ENCODE measurements at regions not wholly inside any gene's neighbourhood (a gene's known extent, or its start where the extent isn't known, plus 50 kb on each side); places are given as distances from the start of the nearest gene placed in this dataset.
A peak's percentile ranks its signal among the peaks of the same experiment; 100 is the strongest.

DNA sequence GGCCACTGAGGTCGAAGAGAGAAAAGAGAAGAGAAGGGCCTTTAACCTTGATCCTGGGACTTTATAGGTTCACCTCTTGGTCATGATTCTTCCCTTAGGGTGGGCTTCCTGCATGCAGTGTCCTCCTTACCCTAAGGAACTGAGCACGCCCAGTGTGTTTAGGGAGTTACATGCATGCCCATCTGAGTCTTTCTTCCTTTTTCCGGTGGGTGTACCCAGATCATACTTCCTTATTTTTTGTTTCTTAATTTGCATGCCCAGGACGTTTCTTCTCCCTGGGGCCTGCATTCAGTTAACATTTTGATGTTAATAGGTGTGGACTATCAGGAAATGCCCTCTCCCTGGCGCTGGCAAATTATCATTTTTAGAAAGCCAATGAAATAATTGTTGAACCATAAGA is 91.5 kb downstream of the HTR1B start:
- intact Hi-C loops (cut with DNase I; ENCODE audit: low total_unique reads) = no loop called here
- H3K4me3 ChIP-seq = no peak overlapping the region
- no peaks in the 10 kb centered on the region for H3K27me3 ChIP-seq
- no peaks in the 10 kb centered on the region for H3K9me3 ChIP-seq
- H3K4me1 ChIP-seq = no peaks in the 10 kb centered on the region
- TF ChIP-seq, protein P1, sequence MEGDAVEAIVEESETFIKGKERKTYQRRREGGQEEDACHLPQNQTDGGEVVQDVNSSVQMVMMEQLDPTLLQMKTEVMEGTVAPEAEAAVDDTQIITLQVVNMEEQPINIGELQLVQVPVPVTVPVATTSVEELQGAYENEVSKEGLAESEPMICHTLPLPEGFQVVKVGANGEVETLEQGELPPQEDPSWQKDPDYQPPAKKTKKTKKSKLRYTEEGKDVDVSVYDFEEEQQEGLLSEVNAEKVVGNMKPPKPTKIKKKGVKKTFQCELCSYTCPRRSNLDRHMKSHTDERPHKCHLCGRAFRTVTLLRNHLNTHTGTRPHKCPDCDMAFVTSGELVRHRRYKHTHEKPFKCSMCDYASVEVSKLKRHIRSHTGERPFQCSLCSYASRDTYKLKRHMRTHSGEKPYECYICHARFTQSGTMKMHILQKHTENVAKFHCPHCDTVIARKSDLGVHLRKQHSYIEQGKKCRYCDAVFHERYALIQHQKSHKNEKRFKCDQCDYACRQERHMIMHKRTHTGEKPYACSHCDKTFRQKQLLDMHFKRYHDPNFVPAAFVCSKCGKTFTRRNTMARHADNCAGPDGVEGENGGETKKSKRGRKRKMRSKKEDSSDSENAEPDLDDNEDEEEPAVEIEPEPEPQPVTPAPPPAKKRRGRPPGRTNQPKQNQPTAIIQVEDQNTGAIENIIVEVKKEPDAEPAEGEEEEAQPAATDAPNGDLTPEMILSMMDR (IDR thresholded peaks at IDR 0.05 in 4 of 5, conservative IDR thresholded peaks at IDR 0.05 in 1 of 5) = no peak
- no peak for TF ChIP-seq POLR2A (IDR thresholded peaks at IDR 0.05)
- H3K27ac ChIP-seq = no peak overlapping the region
- H3K36me3 ChIP-seq = no peaks in the 10 kb centered on the region
- DNase-seq (no peak), ATAC-seq (no peak)
- in situ Hi-C loops (cut with MboI; ENCODE audit: low sequenced_read_pairs in 4 of 4) = no loop called here

DNA sequence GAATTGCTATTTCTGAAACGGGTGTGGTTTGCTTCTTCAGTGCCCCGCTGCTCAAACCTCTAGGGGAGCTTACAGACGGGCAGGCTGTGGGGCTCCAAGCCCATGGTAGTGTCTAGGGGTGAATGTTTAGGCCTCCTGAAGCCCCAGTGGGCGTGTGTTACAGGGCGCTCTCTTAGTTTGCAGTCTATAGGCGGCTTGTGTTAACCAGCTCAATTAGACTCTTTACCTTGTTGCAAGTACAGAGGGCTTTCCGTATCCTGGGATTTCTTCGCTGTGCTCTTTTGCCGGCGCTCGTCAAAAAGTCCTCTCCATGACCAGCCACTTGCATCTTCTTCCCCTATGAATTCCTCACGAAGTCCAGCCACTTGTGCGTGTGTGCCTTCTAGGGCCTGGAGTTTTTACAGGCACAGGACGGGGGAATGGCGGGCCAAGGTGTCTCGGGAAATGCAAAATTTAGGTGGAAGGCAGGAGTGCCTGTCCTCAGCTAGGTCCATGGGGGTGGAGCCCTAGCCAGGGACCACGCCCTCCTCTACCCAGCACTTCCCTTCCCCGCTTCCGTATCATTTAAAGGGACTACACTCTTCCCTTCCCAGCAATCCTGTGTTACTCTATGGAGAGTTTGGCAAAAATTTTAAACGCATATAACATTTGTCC is 94.5 kb downstream of the HTR1B start:
- H3K4me3 ChIP-seq = peak overlapping the region; percentile 16 to 48 (median 24)
- no peak overlapping the region for H3K27ac ChIP-seq
- H3K36me3 ChIP-seq = no peaks in the 10 kb centered on the region
- intact Hi-C loops (cut with DNase I; ENCODE audit: low total_unique reads) (no loop called here), in situ Hi-C loops (cut with MboI; ENCODE audit: low sequenced_read_pairs in 4 of 4) (no loop called here)
- H3K27me3 ChIP-seq = no peaks in the 10 kb centered on the region
- H3K4me1 ChIP-seq = no peaks in the 10 kb centered on the region
- no peak for DNase-seq
- ATAC-seq = no peak
- H3K9me3 ChIP-seq = no peaks in the 10 kb centered on the region
- TF ChIP-seq, protein P1 (IDR thresholded peaks at IDR 0.05 in 4 of 5, conservative IDR thresholded peaks at IDR 0.05 in 1 of 5) = no peak
- TF ChIP-seq POLR2A (IDR thresholded peaks at IDR 0.05) = no peak

DNA sequence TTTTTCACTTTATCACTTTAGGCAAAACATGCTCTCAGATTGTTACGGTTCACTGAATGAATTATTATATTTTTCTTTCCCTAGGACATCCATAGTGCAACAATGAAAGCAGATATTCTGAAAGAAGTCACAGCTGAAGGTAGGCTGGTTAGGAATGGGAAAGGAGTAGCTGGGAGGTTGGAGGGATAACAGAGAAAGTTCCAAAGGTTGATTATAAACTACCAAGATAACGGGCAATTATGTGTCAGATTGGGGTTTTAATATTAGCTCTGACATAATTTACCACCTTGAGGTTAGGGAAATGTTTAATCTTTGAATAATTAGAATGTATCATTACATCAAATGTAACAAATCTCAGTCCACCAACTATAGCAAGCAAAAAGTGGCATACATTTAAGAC is 96.5 kb downstream of the HTR1B start:
- intact Hi-C loops (cut with DNase I; ENCODE audit: low total_unique reads) (no loop called here), in situ Hi-C loops (cut with MboI; ENCODE audit: low sequenced_read_pairs in 4 of 4) (no loop called here)
- H3K27me3 ChIP-seq = no peaks in the 10 kb centered on the region
- TF ChIP-seq, protein P1 (IDR thresholded peaks at IDR 0.05 in 4 of 5, conservative IDR thresholded peaks at IDR 0.05 in 1 of 5) = no peak
- H3K4me1 ChIP-seq = no peaks in the 10 kb centered on the region
- DNase-seq (no peak), ATAC-seq (no peak)
- no peaks in the 10 kb centered on the region for H3K9me3 ChIP-seq
- H3K36me3 ChIP-seq = no peaks in the 10 kb centered on the region
- H3K4me3 ChIP-seq = no peak overlapping the region
- H3K27ac ChIP-seq = no peak overlapping the region

DNA sequence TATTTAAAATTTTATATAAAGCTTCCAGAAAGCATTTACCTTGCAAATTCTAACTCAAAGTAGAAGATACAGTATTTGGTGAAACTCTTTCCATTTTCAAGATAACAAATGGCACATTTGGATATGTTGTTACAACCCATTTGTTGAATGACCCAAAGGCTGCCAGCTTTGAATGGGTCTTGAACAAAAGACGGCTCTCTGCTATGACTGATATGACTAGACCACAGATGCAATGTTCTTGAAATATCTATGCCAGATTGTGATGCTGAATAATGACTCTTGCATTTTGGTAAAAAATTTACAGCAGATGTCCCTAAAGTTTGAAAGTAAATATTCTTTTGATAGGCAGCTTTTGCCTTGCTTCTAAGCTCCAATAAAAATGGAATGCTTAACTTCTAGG is 99.6 kb downstream of the HTR1B start:
- ATAC-seq = no peak
- no peaks in the 10 kb centered on the region for H3K9me3 ChIP-seq
- no peak for DNase-seq
- H3K4me3 ChIP-seq = no peak overlapping the region
- H3K4me1 ChIP-seq = no peaks in the 10 kb centered on the region
- TF ChIP-seq, protein P1 (IDR thresholded peaks at IDR 0.05 in 4 of 5, conservative IDR thresholded peaks at IDR 0.05 in 1 of 5) = no peak
- no peak for TF ChIP-seq POLR2A (IDR thresholded peaks at IDR 0.05)
- in situ Hi-C loops (cut with MboI; ENCODE audit: low sequenced_read_pairs in 4 of 4) (no loop called here), intact Hi-C loops (cut with DNase I; ENCODE audit: low total_unique reads) (no loop called here)
- H3K36me3 ChIP-seq = no peaks in the 10 kb centered on the region
- no peaks in the 10 kb centered on the region for H3K27me3 ChIP-seq
- no peak overlapping the region for H3K27ac ChIP-seq

DNA sequence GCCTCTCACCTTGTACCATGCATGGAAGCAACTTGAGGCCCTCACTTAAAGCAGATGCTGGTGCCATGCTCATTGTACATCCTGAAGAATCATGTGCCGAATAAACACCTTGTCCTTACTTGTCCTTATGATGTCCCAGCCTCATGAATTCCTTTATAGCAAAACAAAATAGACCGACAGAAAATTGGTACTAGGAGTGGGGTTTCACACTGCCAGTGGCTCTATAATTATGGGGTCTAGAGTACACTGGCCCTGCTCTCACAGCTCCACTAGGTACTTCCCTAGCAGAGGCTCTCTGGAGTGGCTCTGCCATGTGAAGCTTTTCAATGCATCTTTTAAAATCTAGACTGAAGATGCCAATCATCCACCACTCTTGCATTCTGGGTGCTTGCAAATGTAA is 101.2 kb downstream of the HTR1B start:
- no peak overlapping the region for H3K27ac ChIP-seq
- TF ChIP-seq, protein P1 (IDR thresholded peaks at IDR 0.05 in 4 of 5, conservative IDR thresholded peaks at IDR 0.05 in 1 of 5) = no peak
- no peak for TF ChIP-seq POLR2A (IDR thresholded peaks at IDR 0.05)
- intact Hi-C loops (cut with DNase I; ENCODE audit: low total_unique reads) = no loop called here
- no peaks in the 10 kb centered on the region for H3K27me3 ChIP-seq
- in situ Hi-C loops (cut with MboI; ENCODE audit: low sequenced_read_pairs in 4 of 4) = no loop called here
- no peaks in the 10 kb centered on the region for H3K9me3 ChIP-seq
- no peaks in the 10 kb centered on the region for H3K36me3 ChIP-seq
- DNase-seq (no peak), ATAC-seq (no peak)
- no peaks in the 10 kb centered on the region for H3K4me1 ChIP-seq
- H3K4me3 ChIP-seq = no peak overlapping the region

Measured in gastrocnemius medialis (tissue), 4 donors.